Esophagus squamous epithelium (tissue), 4 donors: ENCODE measurements at regions not wholly inside any gene's neighbourhood (a gene's known extent, or its start where the extent isn't known, plus 50 kb on each side); places are given as distances from the start of the nearest gene placed in this dataset.

Experiments used
- CTCF ChIP-seq, 6 experiments: fragments of 450-650 bp in 4 of 6; fragments of 200-600 bp in 2 of 6; sonication (generic) in 2 of 6; IDR thresholded peaks; one replicate each; pipeline ENCODE4 v1.5.1; 2016 to 2019; ENCODE audit warnings: antibody characterized with exemption in 6 of 6, mild to moderate bottlenecking in 4 of 6, moderate library complexity in 4 of 6
- POLR2A ChIP-seq, 4 donors: fragments of 450-650 bp; IDR thresholded peaks; one replicate each; pipeline ENCODE4 v1.6.1; 2017; ENCODE audit warnings: antibody characterized with exemption in 4 of 4, mild to moderate bottlenecking in 4 of 4, moderate library complexity in 3 of 4

GRCh38 chr16:85327731-85328675 is 215.7 kb upstream of the CIBAR2 start:
- no peak for TF ChIP-seq CTCF (IDR thresholded peaks at IDR 0.05)
- TF ChIP-seq POLR2A (IDR thresholded peaks at IDR 0.05), result no peak
